ENCODE measurements at regions not wholly inside any gene's neighbourhood (a gene's known extent, or its start where the extent isn't known, plus 50 kb on each side); places are given as distances from the start of the nearest gene placed in this dataset.

GRCh38 chr1:164061528-164061927, 497.5 kb upstream of the PBX1 start:
- TF ChIP-seq, protein P1, sequence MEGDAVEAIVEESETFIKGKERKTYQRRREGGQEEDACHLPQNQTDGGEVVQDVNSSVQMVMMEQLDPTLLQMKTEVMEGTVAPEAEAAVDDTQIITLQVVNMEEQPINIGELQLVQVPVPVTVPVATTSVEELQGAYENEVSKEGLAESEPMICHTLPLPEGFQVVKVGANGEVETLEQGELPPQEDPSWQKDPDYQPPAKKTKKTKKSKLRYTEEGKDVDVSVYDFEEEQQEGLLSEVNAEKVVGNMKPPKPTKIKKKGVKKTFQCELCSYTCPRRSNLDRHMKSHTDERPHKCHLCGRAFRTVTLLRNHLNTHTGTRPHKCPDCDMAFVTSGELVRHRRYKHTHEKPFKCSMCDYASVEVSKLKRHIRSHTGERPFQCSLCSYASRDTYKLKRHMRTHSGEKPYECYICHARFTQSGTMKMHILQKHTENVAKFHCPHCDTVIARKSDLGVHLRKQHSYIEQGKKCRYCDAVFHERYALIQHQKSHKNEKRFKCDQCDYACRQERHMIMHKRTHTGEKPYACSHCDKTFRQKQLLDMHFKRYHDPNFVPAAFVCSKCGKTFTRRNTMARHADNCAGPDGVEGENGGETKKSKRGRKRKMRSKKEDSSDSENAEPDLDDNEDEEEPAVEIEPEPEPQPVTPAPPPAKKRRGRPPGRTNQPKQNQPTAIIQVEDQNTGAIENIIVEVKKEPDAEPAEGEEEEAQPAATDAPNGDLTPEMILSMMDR (IDR thresholded peaks at IDR 0.05), result no peak
- no peak for TF ChIP-seq POLR2A (IDR thresholded peaks at IDR 0.05)
